GM12878 (cell line): ENCODE measurements at regions not wholly inside any gene's neighbourhood (a gene's known extent, or its start where the extent isn't known, plus 50 kb on each side); places are given as distances from the start of the nearest gene placed in this dataset.

ENCODE experiments used
- ATAC-seq: fragments of 200-7000 bp; cut with Tn5 transposase; 3 replicates; pipeline ENCODE4 v1.9.1; 2020; ENCODE audit warnings: mild to moderate bottlenecking, moderate library complexity
- BruUV-seq: library from RNA; stranded (reverse); fragments of 400-500 nt; replicated peaks from 2 replicates; lab custom pipeline; 2021; lab: Mats Ljungman, UMichigan
- CTCF ChIA-PET: fragments of 300-600 bp; sonication (Branson Sonifier 250); formaldehyde crosslinking; extraction: SDS; loops from one replicate; lab custom pipeline; 2021; ENCODE audit warnings: inconsistent platforms; lab: Yijun Ruan, JAX
- POLR2A ChIA-PET: fragments of 350-600 bp; formaldehyde crosslinking; extraction: SDS; loops from one replicate; lab custom pipeline; 2021; ENCODE audit warnings: inconsistent platforms; lab: Charles Lee
- RAD21 ChIA-PET: fragments of 300-600 bp; sonication (Branson Sonifier 250); formaldehyde crosslinking; loops from one replicate; lab custom pipeline; 2023; ENCODE audit warnings: antibody characterized with exemption; ENCODE audit not compliant: unreplicated experiment; lab: Charles Lee
- SMC1A ChIA-PET: fragments of 300-600 bp; sonication (Branson Sonifier 250); formaldehyde crosslinking; loops from one replicate; lab custom pipeline; 2023; ENCODE audit not compliant: unreplicated experiment, uncharacterized antibody; lab: Charles Lee
- DNase-seq: peaks from one replicate; pipeline ENCODE4 v3.0.0-alpha.2; 2011; ENCODE audit warnings: low read depth, low spot score
- FAIRE-seq: peaks from 3 replicates; lab custom pipeline; 2011; peaks lifted over from hg19 to GRCh38; lab: Jason Lieb, UNC
- H2AFZ ChIP-seq: 2 replicates; pipeline ENCODE4 v1.6.0; 2011; ENCODE audit warnings: low read depth, low read length, control low read depth; ENCODE audit not compliant: control insufficient read depth
- H3K27ac ChIP-seq: 2 replicates; pipeline ENCODE4 v1.5.1; 2011; ENCODE audit warnings: control low read depth; ENCODE audit not compliant: control insufficient read depth, insufficient read depth
- H3K27me3 ChIP-seq, 2 experiments: replicated peaks in 1 of 2; 2 replicates each; pipeline versions ENCODE4 v1.6.0 to v1.6.1; 2011; ENCODE audit warnings: low read length in 1 of 2; ENCODE audit not compliant: control insufficient read depth in 2 of 2, insufficient read depth in 2 of 2
- H3K36me3 ChIP-seq, 2 experiments: 2 replicates each; pipeline ENCODE4 v1.5.1; 2011; ENCODE audit warnings: low read length in 1 of 2; ENCODE audit not compliant: control insufficient read depth in 2 of 2, insufficient read depth in 2 of 2
- H3K4me1 ChIP-seq: 2 replicates; pipeline ENCODE4 v1.6.1; 2011; ENCODE audit warnings: mild to moderate bottlenecking, low read length, moderate library complexity, mixed read lengths; ENCODE audit not compliant: control insufficient read depth, insufficient read depth
- H3K4me2 ChIP-seq: 2 replicates; pipeline ENCODE4 v1.6.0; 2011; ENCODE audit warnings: control low read depth; ENCODE audit not compliant: control insufficient read depth, insufficient read depth
- H3K4me3 ChIP-seq: fragments of 200-600 bp; sonication (generic); 2 replicates; pipeline ENCODE4 v1.5.1; 2016
- H3K79me2 ChIP-seq: 2 replicates; pipeline ENCODE4 v1.6.0; 2011; ENCODE audit warnings: low read length; ENCODE audit not compliant: control insufficient read depth, insufficient read depth
- H3K9ac ChIP-seq: 2 replicates; pipeline ENCODE4 v1.8.0; 2011; ENCODE audit warnings: low read length, control low read depth, mixed read lengths; ENCODE audit not compliant: control insufficient read depth, insufficient read depth
- H3K9me3 ChIP-seq: replicated peaks from 3 replicates; pipeline ENCODE4 v1.5.1; 2011; ENCODE audit warnings: mild to moderate bottlenecking, low read length; ENCODE audit not compliant: control insufficient read depth, insufficient read depth
- H4K20me1 ChIP-seq: 2 replicates; pipeline ENCODE4 v1.6.0; 2011; ENCODE audit not compliant: control insufficient read depth, insufficient read depth
- ATF2 ChIP-seq: IDR thresholded peaks from 2 replicates; pipeline ENCODE4 v1.6.1; 2012; ENCODE audit warnings: low read length, inconsistent platforms
- CHD1 ChIP-seq: IDR thresholded peaks from 2 replicates; pipeline ENCODE4 v1.6.1; 2012; ENCODE audit warnings: low read depth, low read length, improper control_type of control experiment
- CHD4 ChIP-seq: fragments of 200-600 bp; sonication (generic); IDR thresholded peaks from 2 replicates; pipeline ENCODE4 v1.6.1; 2016; ENCODE audit warnings: mild to moderate bottlenecking
- E2F8 ChIP-seq: fragments of 450-650 bp; IDR thresholded peaks from 2 replicates; pipeline ENCODE4 v1.6.1; 2018; ENCODE audit warnings: mild to moderate bottlenecking, low read depth, moderate library complexity; ENCODE audit not compliant: partially characterized antibody
- EED ChIP-seq: sonication (generic); IDR thresholded peaks from 2 replicates; pipeline ENCODE4 v1.6.1; 2016; ENCODE audit warnings: antibody characterized with exemption, low read depth
- KLF5 ChIP-seq: fragments of 450-650 bp; IDR thresholded peaks from 2 replicates; pipeline ENCODE4 v1.6.1; 2014; ENCODE audit warnings: mild to moderate bottlenecking; ENCODE audit not compliant: partially characterized antibody
- MTA2 ChIP-seq: fragments of 450-650 bp; IDR thresholded peaks from 2 replicates; pipeline ENCODE4 v1.6.1; 2016; ENCODE audit warnings: low read depth, mild to moderate bottlenecking, moderate library complexity
- RAD51 ChIP-seq: fragments of 450-650 bp; IDR thresholded peaks from 2 replicates; pipeline ENCODE4 v1.6.1; 2016; ENCODE audit warnings: moderate library complexity, mild to moderate bottlenecking, inconsistent platforms
- RELB ChIP-seq: fragments of 450-650 bp; IDR thresholded peaks from 2 replicates; pipeline ENCODE4 v1.6.1; 2017; ENCODE audit warnings: low read depth, mild to moderate bottlenecking, moderate library complexity
- SREBF2 ChIP-seq: IDR thresholded peaks from 2 replicates; pipeline ENCODE4 v1.6.1; 2012; ENCODE audit warnings: mild to moderate bottlenecking, low read length
- TBL1XR1 ChIP-seq: IDR thresholded peaks from 2 replicates; pipeline ENCODE4 v1.6.1; 2012; ENCODE audit warnings: low read depth, low read length, improper control_type of control experiment
- TCF12 ChIP-seq: IDR thresholded peaks from 2 replicates; pipeline ENCODE4 v1.6.1; 2011; ENCODE audit warnings: low read depth, mild to moderate bottlenecking, low read length
- USF2 ChIP-seq: IDR thresholded peaks from 2 replicates; pipeline ENCODE4 v1.6.1; 2011; ENCODE audit warnings: low read depth, low read length, improper control_type of control experiment, borderline replicate concordance
- ZBTB4 ChIP-seq: fragments of 450-650 bp; formaldehyde crosslinking; IDR thresholded peaks from 2 replicates; pipeline ENCODE4 v1.4.0; 2022; ENCODE audit warnings: mild to moderate bottlenecking, moderate library complexity
- ZNF207 ChIP-seq: fragments of 450-650 bp; IDR thresholded peaks from 2 replicates; pipeline ENCODE4 v1.6.1; 2014; ENCODE audit warnings: antibody characterized with exemption, mild to moderate bottlenecking, borderline replicate concordance
- ZZZ3 ChIP-seq: IDR thresholded peaks from 2 replicates; pipeline ENCODE4 v1.6.1; 2011; ENCODE audit warnings: low read depth; ENCODE audit not compliant: control insufficient read depth, insufficient read length
- WGBS: methylation state at CpG from one replicate; pipeline ENCODE4 v1.1.6; 2016; ENCODE audit warnings: low lambda C conversion rate; ENCODE audit not compliant: insufficient replicate concordance, insufficient coverage; ENCODE audit errors: missing lambda C conversion rate; 5-methylcytosine and 5-hydroxymethylcytosine counted together
- in situ Hi-C: fragments of 300-500 bp; cut with MboI; formaldehyde crosslinking; loops from 9 replicates; pipeline ENCODE4 v1.14.3; 2018; ENCODE audit warnings: mixed read lengths
- intact Hi-C: fragments of 100-400 bp; cut with micrococcal nuclease; formaldehyde crosslinking; loops from one replicate; pipeline ENCODE4 v1.14.2; 2022; ENCODE audit not compliant: unreplicated experiment

- Histone ChIP-seq H3K4me3 (no peak overlapping the region), H3K27me3 (no peaks in the 10 kb centered on the region), H3K27ac (no peak overlapping the region), H4K20me1 (no peaks in the 10 kb centered on the region), H3K4me2 (no peak overlapping the region), H3K9ac (no peak overlapping the region), H3K9me3 (no peaks in the 10 kb centered on the region), H3K79me2 (no peaks in the 10 kb centered on the region), H2AFZ (no peak overlapping the region), H3K4me1 (no peaks in the 10 kb centered on the region), H3K36me3 (no peaks in the 10 kb centered on the region)
- no peak for FAIRE-seq
- CTCF ChIA-PET: interaction anchor here (1.1 kb wide), 1 partner anchor 34 kb away, joined by 3 read pairs; no protein-coding TSS in a partner anchor
- RAD21 ChIA-PET: no interaction called here
- BruUV-seq: no TSS peak
- WGBS: 96% methylated on average over 3 of the region's 3 CpGs
- SMC1A ChIA-PET: interaction anchor here (0.6 kb wide), 1 partner anchor 755 kb away, joined by 3 read pairs; no protein-coding TSS in a partner anchor
- no peak for ATAC-seq
- DNase-seq: no peak
- POLR2A ChIA-PET: no interaction called here
- in situ Hi-C loops (no loop called here), intact Hi-C loops (no loop called here)
- TF ChIP-seq ZBTB4 (CRISPR knock-in tag) (no peak), RAD51 (no peak), ZZZ3 (no peak), SREBF2 (no peak), ATF2 (no peak), EED (no peak), USF2 (no peak), MTA2 (no peak), TBL1XR1 (no peak), E2F8 (no peak), RELB (no peak), CHD1 (no peak), KLF5 (no peak), TCF12 (no peak), ZNF207 (no peak), CHD4 (no peak)
Observed at GRCh38 chr7:66871076-66871475, 49.9 kb upstream of the TMEM248 start.
